GM23338 (cell line): ENCODE measurements at regions not wholly inside any gene's neighbourhood (a gene's known extent, or its start where the extent isn't known, plus 50 kb on each side); places are given as distances from the start of the nearest gene placed in this dataset.

Experiments
- ATAC-seq: fragments of 200-7000 bp; cut with Tn5 transposase; 3 replicates; pipeline ENCODE4 v1.9.1; 2020
- DNase-seq: peaks from one replicate; pipeline ENCODE4 v3.0.0-alpha.2; 2015; ENCODE audit warnings: low spot score
- H2AFZ ChIP-seq: fragments of 200-600 bp; sonication (generic); 2 replicates; pipeline ENCODE4 v1.8.0; 2016; ENCODE audit warnings: antibody characterized with exemption, mild to moderate bottlenecking, moderate library complexity
- H3F3A ChIP-seq: fragments of 200-600 bp; sonication (generic); replicated peaks from 2 replicates; pipeline ENCODE4 v1.8.0; 2017; ENCODE audit warnings: antibody characterized with exemption, mixed run types, low read depth
- H3K27ac ChIP-seq: fragments of 200-600 bp; sonication (generic); 2 replicates; pipeline ENCODE4 v1.6.1; 2016; ENCODE audit warnings: low read depth
- H3K27me3 ChIP-seq: fragments of 200-600 bp; sonication (generic); 2 replicates; pipeline ENCODE4 v1.8.0; 2016; ENCODE audit warnings: mild to moderate bottlenecking, mixed run types, moderate library complexity; ENCODE audit not compliant: insufficient read depth
- H3K36me3 ChIP-seq: fragments of 200-600 bp; sonication (generic); 2 replicates; pipeline ENCODE4 v1.8.0; 2016; ENCODE audit warnings: mild to moderate bottlenecking; ENCODE audit not compliant: insufficient read depth
- H3K4me1 ChIP-seq: fragments of 200-600 bp; sonication (generic); 2 replicates; pipeline ENCODE4 v1.8.0; 2016; ENCODE audit warnings: mild to moderate bottlenecking, moderate library complexity; ENCODE audit not compliant: insufficient read depth
- H3K4me2 ChIP-seq: fragments of 200-600 bp; sonication (generic); 2 replicates; pipeline ENCODE4 v1.7.1; 2017; ENCODE audit warnings: mixed run types
- H3K4me3 ChIP-seq: fragments of 200-600 bp; sonication (generic); 2 replicates; pipeline ENCODE4 v1.6.1; 2016; ENCODE audit warnings: mixed run types
- H3K79me2 ChIP-seq: fragments of 200-600 bp; sonication (generic); replicated peaks from 2 replicates; pipeline ENCODE4 v1.8.0; 2017; ENCODE audit warnings: mild to moderate bottlenecking; ENCODE audit not compliant: insufficient read depth
- H3K9me2 ChIP-seq: fragments of 200-600 bp; sonication (generic); 2 replicates; pipeline ENCODE4 v1.8.0; 2017; ENCODE audit not compliant: insufficient read depth
- H4K20me1 ChIP-seq: fragments of 200-600 bp; sonication (generic); replicated peaks from 2 replicates; pipeline ENCODE4 v1.8.0; 2017; ENCODE audit warnings: mild to moderate bottlenecking; ENCODE audit not compliant: insufficient read depth
- H3K27ac Mint-ChIP-seq: 2 replicates; pipeline ENCODE4 v1.8.0; 2020; ENCODE audit warnings: inconsistent platforms, mild to moderate bottlenecking, moderate library complexity, mixed read lengths
- H3K27me3 Mint-ChIP-seq: 3 replicates; pipeline ENCODE4 v1.8.0; 2022; ENCODE audit warnings: low read depth, mild to moderate bottlenecking, moderate library complexity, mixed read lengths, inconsistent platforms; ENCODE audit not compliant: insufficient read depth, poor library complexity
- H3K36me3 Mint-ChIP-seq: 3 replicates; pipeline ENCODE4 v1.8.0; 2021; ENCODE audit warnings: low read depth, mild to moderate bottlenecking, inconsistent platforms, moderate library complexity, mixed read lengths
- H3K4me1 Mint-ChIP-seq: 3 replicates; pipeline ENCODE4 v1.8.0; 2020; ENCODE audit warnings: mild to moderate bottlenecking, inconsistent platforms, mixed read lengths
- H3K4me3 Mint-ChIP-seq: 3 replicates; pipeline ENCODE4 v1.8.0; 2021; ENCODE audit warnings: moderate library complexity, mild to moderate bottlenecking, inconsistent platforms, mixed read lengths
- H3K9me3 Mint-ChIP-seq: 3 replicates; pipeline ENCODE4 v1.8.0; 2020; ENCODE audit warnings: moderate library complexity, mild to moderate bottlenecking, inconsistent platforms, mixed read lengths
- CREB1 ChIP-seq: fragments of 250-450 bp; sonication (Bioruptor Pico); IDR thresholded peaks from 2 replicates; pipeline ENCODE4 v1.5.0; 2020; ENCODE audit warnings: low read depth, mild to moderate bottlenecking, moderate library complexity
- EZH2 ChIP-seq: fragments of 200-600 bp; sonication (generic); IDR thresholded peaks from one replicate; pipeline ENCODE4 v1.8.0; 2017; ENCODE audit warnings: antibody characterized with exemption, mild to moderate bottlenecking, low read depth; ENCODE audit not compliant: unreplicated experiment
- EZH2phosphoT487 ChIP-seq: fragments of 200-600 bp; sonication (generic); IDR thresholded peaks from one replicate; pipeline ENCODE4 v1.8.1; 2018; ENCODE audit warnings: antibody characterized with exemption; ENCODE audit not compliant: unreplicated experiment
- JUNB ChIP-seq: IDR thresholded peaks from one replicate; pipeline ENCODE4 v1.6.1; 2016; ENCODE audit warnings: antibody characterized with exemption; ENCODE audit not compliant: unreplicated experiment
- NANOG ChIP-seq: IDR thresholded peaks from 2 replicates; pipeline ENCODE4 v1.6.1; 2016; ENCODE audit warnings: antibody characterized with exemption, borderline replicate concordance
- POLR2AphosphoS5 ChIP-seq: IDR thresholded peaks from 2 replicates; pipeline ENCODE4 v1.6.1; 2016; ENCODE audit warnings: antibody characterized with exemption, low read depth
- ZNF114 ChIP-seq: fragments of 250-450 bp; sonication (Bioruptor Pico); IDR thresholded peaks from 2 replicates; pipeline ENCODE4 v1.5.0; 2020; ENCODE audit warnings: mild to moderate bottlenecking, moderate library complexity
- TF ChIP-seq, protein P1 (sequence below): IDR thresholded peaks from one replicate; pipeline ENCODE4 v1.6.1; 2018; ENCODE audit warnings: antibody characterized with exemption; ENCODE audit not compliant: unreplicated experiment
- TF ChIP-seq, protein P2 (sequence below), 2 experiments: fragments of 200-600 bp in 1 of 2; sonication (generic) in 1 of 2; conservative IDR thresholded peaks; 2 replicates each; pipeline versions ENCODE4 v1.5.1 to v1.6.1; 2016 to 2017; ENCODE audit warnings: antibody characterized with exemption in 2 of 2, low read depth in 2 of 2, mild to moderate bottlenecking in 2 of 2, moderate library complexity in 1 of 2
- TF ChIP-seq, protein P3 (sequence below): IDR thresholded peaks from 2 replicates; pipeline ENCODE4 v1.6.1; 2016; ENCODE audit warnings: antibody characterized with exemption
- TF ChIP-seq, protein P4 (sequence below): fragments of 250-450 bp; sonication (Bioruptor Pico); IDR thresholded peaks from 2 replicates; pipeline ENCODE4 v1.5.0; 2020; ENCODE audit warnings: mild to moderate bottlenecking, moderate library complexity

DNA sequence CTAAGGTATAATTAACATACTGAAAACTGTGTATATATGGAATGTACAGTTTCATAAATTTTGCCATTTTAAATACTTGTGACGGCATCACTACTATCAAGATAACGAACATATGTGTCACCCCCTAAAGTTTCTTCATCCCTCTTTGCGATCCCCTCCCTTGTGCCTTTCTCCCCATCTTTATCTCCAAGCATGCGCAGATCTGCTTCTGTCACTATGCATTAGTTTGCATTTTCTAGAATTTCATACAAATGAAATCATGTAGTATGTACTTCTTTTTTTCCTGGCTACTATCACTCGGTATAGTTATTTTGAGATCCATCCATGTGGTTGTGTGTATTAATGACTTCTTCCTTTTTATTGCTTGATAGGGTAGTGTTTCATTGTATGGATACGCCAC lies 154.9 kb downstream of the ZNF648 start (continued):
- TF ChIP-seq, protein P1, sequence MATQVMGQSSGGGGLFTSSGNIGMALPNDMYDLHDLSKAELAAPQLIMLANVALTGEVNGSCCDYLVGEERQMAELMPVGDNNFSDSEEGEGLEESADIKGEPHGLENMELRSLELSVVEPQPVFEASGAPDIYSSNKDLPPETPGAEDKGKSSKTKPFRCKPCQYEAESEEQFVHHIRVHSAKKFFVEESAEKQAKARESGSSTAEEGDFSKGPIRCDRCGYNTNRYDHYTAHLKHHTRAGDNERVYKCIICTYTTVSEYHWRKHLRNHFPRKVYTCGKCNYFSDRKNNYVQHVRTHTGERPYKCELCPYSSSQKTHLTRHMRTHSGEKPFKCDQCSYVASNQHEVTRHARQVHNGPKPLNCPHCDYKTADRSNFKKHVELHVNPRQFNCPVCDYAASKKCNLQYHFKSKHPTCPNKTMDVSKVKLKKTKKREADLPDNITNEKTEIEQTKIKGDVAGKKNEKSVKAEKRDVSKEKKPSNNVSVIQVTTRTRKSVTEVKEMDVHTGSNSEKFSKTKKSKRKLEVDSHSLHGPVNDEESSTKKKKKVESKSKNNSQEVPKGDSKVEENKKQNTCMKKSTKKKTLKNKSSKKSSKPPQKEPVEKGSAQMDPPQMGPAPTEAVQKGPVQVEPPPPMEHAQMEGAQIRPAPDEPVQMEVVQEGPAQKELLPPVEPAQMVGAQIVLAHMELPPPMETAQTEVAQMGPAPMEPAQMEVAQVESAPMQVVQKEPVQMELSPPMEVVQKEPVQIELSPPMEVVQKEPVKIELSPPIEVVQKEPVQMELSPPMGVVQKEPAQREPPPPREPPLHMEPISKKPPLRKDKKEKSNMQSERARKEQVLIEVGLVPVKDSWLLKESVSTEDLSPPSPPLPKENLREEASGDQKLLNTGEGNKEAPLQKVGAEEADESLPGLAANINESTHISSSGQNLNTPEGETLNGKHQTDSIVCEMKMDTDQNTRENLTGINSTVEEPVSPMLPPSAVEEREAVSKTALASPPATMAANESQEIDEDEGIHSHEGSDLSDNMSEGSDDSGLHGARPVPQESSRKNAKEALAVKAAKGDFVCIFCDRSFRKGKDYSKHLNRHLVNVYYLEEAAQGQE: no peak

DNA sequence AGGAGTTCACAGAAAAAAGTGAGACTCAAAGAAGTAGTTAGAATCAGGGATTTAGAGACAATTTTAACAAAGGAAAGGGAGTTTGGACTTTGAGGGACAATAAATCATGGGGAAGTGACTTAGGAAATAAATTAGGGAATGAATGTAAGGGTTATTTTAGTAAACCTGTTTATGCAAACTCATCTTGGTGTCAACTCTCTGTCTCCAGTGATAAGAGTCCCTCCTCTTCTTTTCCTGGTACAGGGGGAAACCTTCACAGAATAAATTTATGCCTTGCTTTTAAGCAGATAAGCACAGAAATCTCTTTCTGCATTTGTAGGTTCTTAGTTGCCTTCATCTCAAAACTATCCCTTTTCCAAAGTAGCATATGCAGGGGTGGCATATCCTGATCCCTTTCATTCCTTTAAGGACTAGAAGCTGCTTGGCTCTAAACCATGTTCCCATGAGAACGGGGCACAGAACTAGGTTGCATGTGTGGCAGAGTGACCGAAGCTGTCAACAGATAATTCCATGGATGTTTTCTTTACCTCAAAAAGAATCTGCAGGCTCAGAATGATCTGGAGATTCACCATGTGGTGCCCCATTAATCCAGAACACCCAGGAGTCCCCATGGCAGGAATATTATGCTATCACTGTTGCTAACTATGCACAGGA lies 155.4 kb downstream of the ZNF648 start:
- Histone ChIP-seq H3K9me2 (no peaks in the 10 kb centered on the region), H3K4me3 (no peak overlapping the region), H3K27me3 (no peaks in the 10 kb centered on the region), H4K20me1 (no peaks in the 10 kb centered on the region), H3K36me3 (no peaks in the 10 kb centered on the region), H2AFZ (0 out of 2 replicates have a peak overlapping the region, but pooled peaks have one; percentile 30), H3K27ac (no peak overlapping the region), H3K4me1 (no peaks in the 10 kb centered on the region), H3K4me2 (no peak overlapping the region), H3K79me2 (no peaks in the 10 kb centered on the region), H3F3A (no peaks in the 10 kb centered on the region)
- no peak overlapping the region for H3K4me3 Mint-ChIP-seq
- no peaks in the 10 kb centered on the region for H3K27me3 Mint-ChIP-seq
- ATAC-seq (no peak), DNase-seq (no peak)
- H3K9me3 Mint-ChIP-seq: no peaks in the 10 kb centered on the region; the same call in 2 of the 3 replicates
- no peaks in the 10 kb centered on the region; the same call in 2 of the 3 replicates for H3K4me1 Mint-ChIP-seq
- H3K27ac Mint-ChIP-seq: no peak overlapping the region; the same call in 1 of the 2 replicates
- H3K36me3 Mint-ChIP-seq: no peaks in the 10 kb centered on the region
- TF ChIP-seq, protein P2, sequence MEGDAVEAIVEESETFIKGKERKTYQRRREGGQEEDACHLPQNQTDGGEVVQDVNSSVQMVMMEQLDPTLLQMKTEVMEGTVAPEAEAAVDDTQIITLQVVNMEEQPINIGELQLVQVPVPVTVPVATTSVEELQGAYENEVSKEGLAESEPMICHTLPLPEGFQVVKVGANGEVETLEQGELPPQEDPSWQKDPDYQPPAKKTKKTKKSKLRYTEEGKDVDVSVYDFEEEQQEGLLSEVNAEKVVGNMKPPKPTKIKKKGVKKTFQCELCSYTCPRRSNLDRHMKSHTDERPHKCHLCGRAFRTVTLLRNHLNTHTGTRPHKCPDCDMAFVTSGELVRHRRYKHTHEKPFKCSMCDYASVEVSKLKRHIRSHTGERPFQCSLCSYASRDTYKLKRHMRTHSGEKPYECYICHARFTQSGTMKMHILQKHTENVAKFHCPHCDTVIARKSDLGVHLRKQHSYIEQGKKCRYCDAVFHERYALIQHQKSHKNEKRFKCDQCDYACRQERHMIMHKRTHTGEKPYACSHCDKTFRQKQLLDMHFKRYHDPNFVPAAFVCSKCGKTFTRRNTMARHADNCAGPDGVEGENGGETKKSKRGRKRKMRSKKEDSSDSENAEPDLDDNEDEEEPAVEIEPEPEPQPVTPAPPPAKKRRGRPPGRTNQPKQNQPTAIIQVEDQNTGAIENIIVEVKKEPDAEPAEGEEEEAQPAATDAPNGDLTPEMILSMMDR (conservative IDR thresholded peaks at IDR 0.05; ENCODE audit: low read depth in 2 of 2): no peak
- TF ChIP-seq EZH2: no peak
- TF ChIP-seq, protein P3, sequence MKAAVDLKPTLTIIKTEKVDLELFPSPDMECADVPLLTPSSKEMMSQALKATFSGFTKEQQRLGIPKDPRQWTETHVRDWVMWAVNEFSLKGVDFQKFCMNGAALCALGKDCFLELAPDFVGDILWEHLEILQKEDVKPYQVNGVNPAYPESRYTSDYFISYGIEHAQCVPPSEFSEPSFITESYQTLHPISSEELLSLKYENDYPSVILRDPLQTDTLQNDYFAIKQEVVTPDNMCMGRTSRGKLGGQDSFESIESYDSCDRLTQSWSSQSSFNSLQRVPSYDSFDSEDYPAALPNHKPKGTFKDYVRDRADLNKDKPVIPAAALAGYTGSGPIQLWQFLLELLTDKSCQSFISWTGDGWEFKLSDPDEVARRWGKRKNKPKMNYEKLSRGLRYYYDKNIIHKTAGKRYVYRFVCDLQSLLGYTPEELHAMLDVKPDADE: no peak
- no peak for TF ChIP-seq JUNB
- no peak for TF ChIP-seq NANOG
- TF ChIP-seq POLR2AphosphoS5: no peak
- TF ChIP-seq EZH2phosphoT487: no peak
- TF ChIP-seq, protein P4, sequence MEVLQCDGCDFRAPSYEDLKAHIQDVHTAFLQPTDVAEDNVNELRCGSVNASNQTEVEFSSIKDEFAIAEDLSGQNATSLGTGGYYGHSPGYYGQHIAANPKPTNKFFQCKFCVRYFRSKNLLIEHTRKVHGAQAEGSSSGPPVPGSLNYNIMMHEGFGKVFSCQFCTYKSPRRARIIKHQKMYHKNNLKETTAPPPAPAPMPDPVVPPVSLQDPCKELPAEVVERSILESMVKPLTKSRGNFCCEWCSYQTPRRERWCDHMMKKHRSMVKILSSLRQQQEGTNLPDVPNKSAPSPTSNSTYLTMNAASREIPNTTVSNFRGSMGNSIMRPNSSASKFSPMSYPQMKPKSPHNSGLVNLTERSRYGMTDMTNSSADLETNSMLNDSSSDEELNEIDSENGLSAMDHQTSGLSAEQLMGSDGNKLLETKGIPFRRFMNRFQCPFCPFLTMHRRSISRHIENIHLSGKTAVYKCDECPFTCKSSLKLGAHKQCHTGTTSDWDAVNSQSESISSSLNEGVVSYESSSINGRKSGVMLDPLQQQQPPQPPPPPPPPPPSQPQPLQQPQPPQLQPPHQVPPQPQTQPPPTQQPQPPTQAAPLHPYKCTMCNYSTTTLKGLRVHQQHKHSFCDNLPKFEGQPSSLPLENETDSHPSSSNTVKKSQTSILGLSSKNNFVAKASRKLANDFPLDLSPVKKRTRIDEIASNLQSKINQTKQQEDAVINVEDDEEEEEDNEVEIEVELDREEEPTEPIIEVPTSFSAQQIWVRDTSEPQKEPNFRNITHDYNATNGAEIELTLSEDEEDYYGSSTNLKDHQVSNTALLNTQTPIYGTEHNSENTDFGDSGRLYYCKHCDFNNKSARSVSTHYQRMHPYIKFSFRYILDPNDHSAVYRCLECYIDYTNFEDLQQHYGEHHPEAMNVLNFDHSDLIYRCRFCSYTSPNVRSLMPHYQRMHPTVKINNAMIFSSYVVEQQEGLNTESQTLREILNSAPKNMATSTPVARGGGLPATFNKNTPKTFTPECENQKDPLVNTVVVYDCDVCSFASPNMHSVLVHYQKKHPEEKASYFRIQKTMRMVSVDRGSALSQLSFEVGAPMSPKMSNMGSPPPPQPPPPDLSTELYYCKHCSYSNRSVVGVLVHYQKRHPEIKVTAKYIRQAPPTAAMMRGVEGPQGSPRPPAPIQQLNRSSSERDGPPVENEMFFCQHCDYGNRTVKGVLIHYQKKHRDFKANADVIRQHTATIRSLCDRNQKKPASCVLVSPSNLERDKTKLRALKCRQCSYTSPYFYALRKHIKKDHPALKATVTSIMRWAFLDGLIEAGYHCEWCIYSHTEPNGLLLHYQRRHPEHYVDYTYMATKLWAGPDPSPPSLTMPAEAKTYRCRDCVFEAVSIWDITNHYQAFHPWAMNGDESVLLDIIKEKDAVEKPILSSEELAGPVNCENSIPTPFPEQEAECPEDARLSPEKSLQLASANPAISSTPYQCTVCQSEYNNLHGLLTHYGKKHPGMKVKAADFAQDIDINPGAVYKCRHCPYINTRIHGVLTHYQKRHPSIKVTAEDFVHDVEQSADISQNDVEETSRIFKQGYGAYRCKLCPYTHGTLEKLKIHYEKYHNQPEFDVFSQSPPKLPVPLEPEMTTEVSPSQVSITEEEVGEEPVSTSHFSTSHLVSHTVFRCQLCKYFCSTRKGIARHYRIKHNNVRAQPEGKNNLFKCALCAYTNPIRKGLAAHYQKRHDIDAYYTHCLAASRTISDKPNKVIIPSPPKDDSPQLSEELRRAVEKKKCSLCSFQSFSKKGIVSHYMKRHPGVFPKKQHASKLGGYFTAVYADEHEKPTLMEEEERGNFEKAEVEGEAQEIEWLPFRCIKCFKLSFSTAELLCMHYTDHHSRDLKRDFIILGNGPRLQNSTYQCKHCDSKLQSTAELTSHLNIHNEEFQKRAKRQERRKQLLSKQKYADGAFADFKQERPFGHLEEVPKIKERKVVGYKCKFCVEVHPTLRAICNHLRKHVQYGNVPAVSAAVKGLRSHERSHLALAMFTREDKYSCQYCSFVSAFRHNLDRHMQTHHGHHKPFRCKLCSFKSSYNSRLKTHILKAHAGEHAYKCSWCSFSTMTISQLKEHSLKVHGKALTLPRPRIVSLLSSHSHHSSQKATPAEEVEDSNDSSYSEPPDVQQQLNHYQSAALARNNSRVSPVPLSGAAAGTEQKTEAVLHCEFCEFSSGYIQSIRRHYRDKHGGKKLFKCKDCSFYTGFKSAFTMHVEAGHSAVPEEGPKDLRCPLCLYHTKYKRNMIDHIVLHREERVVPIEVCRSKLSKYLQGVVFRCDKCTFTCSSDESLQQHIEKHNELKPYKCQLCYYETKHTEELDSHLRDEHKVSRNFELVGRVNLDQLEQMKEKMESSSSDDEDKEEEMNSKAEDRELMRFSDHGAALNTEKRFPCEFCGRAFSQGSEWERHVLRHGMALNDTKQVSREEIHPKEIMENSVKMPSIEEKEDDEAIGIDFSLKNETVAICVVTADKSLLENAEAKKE (CRISPR knock-in tag): no peak
- no peak for TF ChIP-seq ZNF114 (CRISPR knock-in tag)
- TF ChIP-seq CREB1 (CRISPR knock-in tag): no peak
